ENCODE measurements at regions not wholly inside any gene's neighbourhood (a gene's known extent, or its start where the extent isn't known, plus 50 kb on each side); places are given as distances from the start of the nearest gene placed in this dataset.
"Not testable (repeated sequence)": the region's sequence is repeated elsewhere in the genome, so short reads cannot be mapped to it uniquely, and the experiment has no call there.

DNA sequence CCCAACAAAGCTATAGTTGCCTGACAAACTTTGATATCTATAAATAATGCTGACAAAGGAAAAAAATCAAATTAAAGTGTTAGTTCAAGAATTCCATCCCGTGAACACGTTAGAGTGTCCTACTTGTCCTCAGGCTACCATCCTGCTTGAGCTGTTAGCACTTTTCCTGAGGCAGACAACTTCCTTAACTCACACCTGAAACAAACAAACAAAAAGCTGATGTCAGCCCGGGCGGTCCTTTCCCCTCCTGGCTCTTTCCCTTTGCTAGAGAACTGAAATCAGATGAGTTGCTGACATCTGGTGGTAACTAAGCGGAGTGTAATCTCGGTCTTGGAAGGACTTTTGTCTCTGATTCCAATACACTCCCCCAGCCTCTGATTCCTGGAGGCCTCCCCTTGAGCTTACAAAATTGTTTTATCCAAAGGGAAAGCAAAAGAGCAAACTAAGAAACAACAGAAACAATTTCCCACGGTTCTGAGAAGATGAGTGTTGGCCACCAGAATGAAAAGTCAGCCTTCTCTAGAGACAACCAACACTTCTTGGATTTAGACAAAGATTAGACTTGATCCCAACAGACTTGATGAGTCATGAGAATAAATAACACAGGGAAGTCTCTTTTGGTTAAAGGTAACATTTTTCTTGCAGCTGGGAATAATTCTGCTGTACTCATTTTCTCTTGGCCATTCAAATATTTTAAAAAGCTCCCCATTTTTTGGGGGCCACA lies 135.4 kb downstream of the PROX1 start:
- Mint-ChIP-seq H3K36me3 (ENCODE audit: low read depth) (no peaks in the 10 kb centered on the region), H3K4me3 (no peak overlapping the region), H3K27me3 (ENCODE audit: low read depth) (peaks cover 4% of the 10 kb centered on the region), H3K4me1 (ENCODE audit: low read depth) (peaks cover 3% of the 10 kb centered on the region), H3K27ac (no peak overlapping the region), H3K9me3 (peaks cover 5% of the 10 kb centered on the region)
- DNase-seq (ENCODE audit: low spot score), result no peak

DNA sequence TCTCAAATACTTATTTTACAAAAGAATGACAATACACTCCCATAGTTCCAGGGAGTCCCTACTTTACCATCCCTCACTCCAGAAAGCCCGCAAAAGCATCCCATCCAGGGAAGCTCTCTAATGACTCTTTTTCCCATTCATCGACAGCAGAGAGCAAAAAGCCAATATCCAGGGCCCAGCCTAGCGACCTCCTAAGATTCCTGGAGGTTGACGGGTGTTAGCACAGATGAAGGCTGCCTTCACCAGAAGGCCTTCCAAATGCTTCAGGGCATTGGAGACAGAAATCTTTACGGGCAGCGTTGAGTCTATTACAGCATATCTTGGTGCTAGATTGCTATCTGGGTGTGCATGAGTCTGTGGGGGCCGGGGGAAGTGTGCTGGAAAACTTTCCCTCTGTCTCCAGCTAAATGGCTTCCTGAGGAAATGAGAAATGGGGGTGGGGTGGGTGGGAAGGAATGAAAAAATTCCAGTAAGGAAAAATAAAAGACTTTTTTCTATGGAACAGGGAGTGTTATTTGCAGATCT lies 136.6 kb downstream of the PROX1 start:
- no peak for DNase-seq (ENCODE audit: low spot score)
- H3K4me3 Mint-ChIP-seq, result no peak overlapping the region
- H3K27ac Mint-ChIP-seq, result no peak overlapping the region
- H3K9me3 Mint-ChIP-seq, result no peaks in the 10 kb centered on the region
- no peaks in the 10 kb centered on the region for H3K36me3 Mint-ChIP-seq (ENCODE audit: low read depth)
- H3K4me1 Mint-ChIP-seq (ENCODE audit: low read depth), result peaks cover 3% of the 10 kb centered on the region
- peaks cover 4% of the 10 kb centered on the region for H3K27me3 Mint-ChIP-seq (ENCODE audit: low read depth)

DNA sequence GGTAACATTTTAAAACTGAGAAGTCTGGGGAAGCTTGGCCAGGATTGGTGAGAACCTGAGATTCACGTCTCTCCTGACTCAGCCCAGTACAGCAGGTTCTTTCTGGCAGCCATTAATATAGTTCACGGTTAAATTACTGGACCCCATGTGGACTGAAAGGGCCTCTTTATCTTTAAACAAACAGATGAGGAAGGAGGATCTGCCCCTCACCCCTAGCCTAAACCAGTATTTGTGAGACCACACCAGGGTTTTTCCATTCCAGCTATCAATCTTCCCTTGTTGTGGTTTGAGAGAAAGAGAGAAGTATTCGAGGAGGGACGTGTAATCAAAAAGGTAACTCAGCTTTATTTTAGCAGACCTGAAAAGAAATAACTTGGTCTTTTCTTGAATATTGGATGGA lies 137.1 kb downstream of the PROX1 start:
- DNase-seq (ENCODE audit: low spot score), result no peak
- Mint-ChIP-seq H3K4me3 (no peak overlapping the region), H3K27ac (no peak overlapping the region), H3K4me1 (ENCODE audit: low read depth) (peaks cover 3% of the 10 kb centered on the region), H3K36me3 (ENCODE audit: low read depth) (no peaks in the 10 kb centered on the region), H3K9me3 (no peaks in the 10 kb centered on the region), H3K27me3 (ENCODE audit: low read depth) (peaks cover 4% of the 10 kb centered on the region)

DNA sequence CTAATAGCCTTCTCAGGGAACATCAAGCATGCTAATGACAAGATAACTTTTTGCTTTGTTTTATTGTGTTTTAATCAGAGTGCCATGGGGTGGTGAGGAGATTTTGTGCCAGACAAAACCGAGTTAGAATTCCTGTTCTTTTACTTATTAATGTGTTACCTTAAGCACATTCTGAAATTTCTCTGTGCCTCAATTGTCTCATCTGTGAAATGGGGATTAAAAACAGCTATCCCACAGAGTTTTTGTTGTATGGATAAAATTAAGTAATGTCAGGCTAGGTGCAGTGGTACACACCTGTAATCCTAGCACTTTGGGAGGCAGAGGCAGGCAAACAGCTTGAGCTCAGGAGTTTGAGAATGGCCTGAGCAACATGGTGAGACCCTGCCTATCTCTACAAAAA lies 138.0 kb downstream of the PROX1 start:
- Mint-ChIP-seq H3K4me3 (no peak overlapping the region), H3K27ac (no peak overlapping the region), H3K9me3 (no peaks in the 10 kb centered on the region), H3K4me1 (ENCODE audit: low read depth) (peaks cover 3% of the 10 kb centered on the region), H3K27me3 (ENCODE audit: low read depth) (peaks cover 4% of the 10 kb centered on the region), H3K36me3 (ENCODE audit: low read depth) (no peaks in the 10 kb centered on the region)
- no peak for DNase-seq (ENCODE audit: low spot score)

DNA sequence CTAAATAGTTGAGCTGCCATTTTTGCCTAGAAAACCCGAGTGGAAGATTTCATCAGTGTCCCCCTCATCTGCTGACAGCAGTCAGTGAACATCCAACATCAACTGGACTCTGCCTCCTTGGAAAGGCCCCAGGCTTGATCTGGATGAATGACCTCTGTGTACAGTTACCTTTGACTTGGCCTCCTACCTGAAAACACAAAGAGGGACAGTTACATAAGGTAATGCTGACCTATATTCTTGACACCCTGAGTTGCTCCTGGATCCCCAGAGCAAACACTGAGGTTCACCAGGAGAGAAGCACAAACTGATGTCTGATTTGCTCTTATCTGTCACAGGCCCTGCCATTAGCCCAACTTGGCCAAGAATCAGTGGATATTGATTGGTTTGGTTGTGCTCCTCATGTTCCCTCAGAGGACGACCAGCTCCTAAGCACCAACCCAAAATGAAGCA lies 138.9 kb downstream of the PROX1 start:
- Mint-ChIP-seq H3K9me3 (no peaks in the 10 kb centered on the region), H3K4me1 (ENCODE audit: low read depth) (peaks cover 3% of the 10 kb centered on the region), H3K36me3 (ENCODE audit: low read depth) (no peaks in the 10 kb centered on the region), H3K27me3 (ENCODE audit: low read depth) (peaks cover 4% of the 10 kb centered on the region), H3K27ac (no peak overlapping the region), H3K4me3 (no peak overlapping the region)
- DNase-seq (ENCODE audit: low spot score), result no peak

DNA sequence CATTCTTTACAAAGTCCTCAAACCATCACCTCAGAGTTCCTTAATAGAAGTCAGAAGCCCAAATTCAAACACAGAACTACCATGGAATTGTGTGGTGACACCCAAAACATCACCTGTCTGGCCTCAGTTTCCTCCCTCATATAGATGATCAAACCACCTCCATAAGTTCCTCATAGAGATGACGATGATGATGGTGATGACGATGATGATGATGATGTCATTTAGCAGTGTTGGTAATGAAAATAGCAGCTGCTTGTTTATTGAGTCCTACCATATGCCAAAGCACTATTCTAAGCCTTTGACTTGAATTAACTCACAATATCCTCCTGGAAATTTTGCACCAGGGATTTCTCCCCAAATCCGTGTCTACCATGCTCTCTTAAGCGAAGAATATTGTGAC lies 139.9 kb downstream of the PROX1 start:
- no peak for DNase-seq (ENCODE audit: low spot score)
- no peaks in the 10 kb centered on the region for H3K36me3 Mint-ChIP-seq (ENCODE audit: low read depth)

DNA sequence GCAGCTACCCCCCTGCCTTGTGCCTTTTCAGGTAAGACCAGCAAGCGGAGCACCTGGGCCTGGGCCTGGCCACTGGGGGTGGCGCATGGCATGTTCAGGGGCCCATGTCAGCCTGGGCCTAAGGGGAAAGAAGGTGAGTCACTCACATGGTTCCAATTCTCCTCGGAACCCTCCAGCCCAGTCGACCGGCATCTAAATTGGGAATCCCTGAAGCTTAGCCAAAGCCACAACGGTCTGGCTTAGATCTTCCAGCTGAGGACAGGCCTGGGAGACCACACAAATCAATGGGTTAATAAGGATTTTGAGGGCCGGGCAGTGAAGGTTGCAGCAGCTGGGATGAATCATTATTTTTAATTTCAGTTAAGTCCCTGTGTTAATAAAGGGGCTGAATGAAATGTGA lies 145.1 kb upstream of the SMYD2 start:
- Mint-ChIP-seq H3K4me1 (ENCODE audit: low read depth) (no peaks in the 10 kb centered on the region), H3K4me3 (no peak overlapping the region), H3K9me3 (no peaks in the 10 kb centered on the region), H3K27me3 (ENCODE audit: low read depth) (no peaks in the 10 kb centered on the region), H3K27ac (no peak overlapping the region), H3K36me3 (ENCODE audit: low read depth) (no peaks in the 10 kb centered on the region)
- no peak for DNase-seq (ENCODE audit: low spot score)

More for the DNA sequence above, 139.9 kb downstream of the PROX1 start:
- H3K27ac Mint-ChIP-seq, result no peak overlapping the region
- peaks cover 4% of the 10 kb centered on the region for H3K27me3 Mint-ChIP-seq (ENCODE audit: low read depth)
- no peaks in the 10 kb centered on the region for H3K9me3 Mint-ChIP-seq
- H3K4me3 Mint-ChIP-seq, result no peak overlapping the region
- H3K4me1 Mint-ChIP-seq (ENCODE audit: low read depth), result peaks cover 3% of the 10 kb centered on the region

DNA sequence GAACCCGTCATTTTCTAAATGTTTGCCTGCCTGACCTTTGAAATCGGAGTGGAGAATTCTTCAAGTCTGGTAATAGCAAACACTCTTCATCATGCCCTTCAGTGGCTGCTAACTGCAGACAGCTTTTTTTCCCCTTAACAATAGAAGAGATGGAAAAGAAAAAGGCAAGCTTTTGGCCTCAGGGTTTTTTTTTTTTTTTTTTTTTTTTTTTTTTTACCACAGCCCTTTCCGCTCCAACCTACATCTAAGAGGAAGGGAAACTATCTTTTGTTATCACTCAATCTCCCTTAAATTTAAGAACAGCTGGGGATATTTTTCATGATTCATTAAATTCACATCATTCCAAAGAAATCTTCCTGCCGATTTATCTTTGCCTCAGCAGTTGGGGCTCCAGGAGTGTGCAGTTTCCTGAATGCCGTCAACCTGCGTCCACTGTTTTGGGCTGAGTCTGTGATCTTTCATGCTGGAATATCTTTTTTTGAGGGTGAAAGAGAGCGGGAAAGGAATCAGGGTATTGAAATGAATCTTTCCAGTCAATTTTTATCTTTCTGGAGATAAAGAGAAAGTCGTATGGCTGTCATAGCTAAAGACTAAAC lies 144.5 kb upstream of the SMYD2 start:
- H3K27me3 Mint-ChIP-seq (ENCODE audit: low read depth), result no peaks in the 10 kb centered on the region
- H3K4me3 Mint-ChIP-seq, result no peak overlapping the region

DNA sequence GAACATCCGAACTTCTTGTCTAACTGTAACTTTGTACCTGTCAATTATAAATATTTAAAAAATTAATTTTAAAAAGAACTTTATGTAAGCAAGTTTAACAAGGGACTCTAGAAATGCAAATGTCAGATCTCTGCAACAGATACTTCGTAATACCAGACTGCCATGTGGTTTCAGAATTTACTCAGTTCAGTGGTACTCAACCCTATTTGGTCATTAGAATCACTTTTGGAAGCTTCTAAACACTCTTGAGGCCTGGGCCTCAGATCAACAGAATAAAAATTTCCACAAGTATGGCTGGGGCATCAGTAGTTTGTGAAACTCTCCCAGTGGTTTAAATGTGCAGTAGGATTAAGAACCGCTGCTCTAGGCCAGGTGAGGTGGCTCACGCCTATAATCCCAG lies 139.5 kb upstream of the SMYD2 start:
- no peak for DNase-seq (ENCODE audit: low spot score)
- no peaks in the 10 kb centered on the region for H3K27me3 Mint-ChIP-seq (ENCODE audit: low read depth)
- H3K9me3 Mint-ChIP-seq, result no peaks in the 10 kb centered on the region
- H3K4me3 Mint-ChIP-seq, result no peak overlapping the region
- no peaks in the 10 kb centered on the region for H3K36me3 Mint-ChIP-seq (ENCODE audit: low read depth)
- no peak overlapping the region for H3K27ac Mint-ChIP-seq
- no peaks in the 10 kb centered on the region for H3K4me1 Mint-ChIP-seq (ENCODE audit: low read depth)

More for the DNA sequence above, 144.5 kb upstream of the SMYD2 start:
- DNase-seq (ENCODE audit: low spot score), result no peak
- Mint-ChIP-seq H3K36me3 (ENCODE audit: low read depth) (no peaks in the 10 kb centered on the region), H3K27ac (no peak overlapping the region), H3K9me3 (no peaks in the 10 kb centered on the region), H3K4me1 (ENCODE audit: low read depth) (no peaks in the 10 kb centered on the region)

DNA sequence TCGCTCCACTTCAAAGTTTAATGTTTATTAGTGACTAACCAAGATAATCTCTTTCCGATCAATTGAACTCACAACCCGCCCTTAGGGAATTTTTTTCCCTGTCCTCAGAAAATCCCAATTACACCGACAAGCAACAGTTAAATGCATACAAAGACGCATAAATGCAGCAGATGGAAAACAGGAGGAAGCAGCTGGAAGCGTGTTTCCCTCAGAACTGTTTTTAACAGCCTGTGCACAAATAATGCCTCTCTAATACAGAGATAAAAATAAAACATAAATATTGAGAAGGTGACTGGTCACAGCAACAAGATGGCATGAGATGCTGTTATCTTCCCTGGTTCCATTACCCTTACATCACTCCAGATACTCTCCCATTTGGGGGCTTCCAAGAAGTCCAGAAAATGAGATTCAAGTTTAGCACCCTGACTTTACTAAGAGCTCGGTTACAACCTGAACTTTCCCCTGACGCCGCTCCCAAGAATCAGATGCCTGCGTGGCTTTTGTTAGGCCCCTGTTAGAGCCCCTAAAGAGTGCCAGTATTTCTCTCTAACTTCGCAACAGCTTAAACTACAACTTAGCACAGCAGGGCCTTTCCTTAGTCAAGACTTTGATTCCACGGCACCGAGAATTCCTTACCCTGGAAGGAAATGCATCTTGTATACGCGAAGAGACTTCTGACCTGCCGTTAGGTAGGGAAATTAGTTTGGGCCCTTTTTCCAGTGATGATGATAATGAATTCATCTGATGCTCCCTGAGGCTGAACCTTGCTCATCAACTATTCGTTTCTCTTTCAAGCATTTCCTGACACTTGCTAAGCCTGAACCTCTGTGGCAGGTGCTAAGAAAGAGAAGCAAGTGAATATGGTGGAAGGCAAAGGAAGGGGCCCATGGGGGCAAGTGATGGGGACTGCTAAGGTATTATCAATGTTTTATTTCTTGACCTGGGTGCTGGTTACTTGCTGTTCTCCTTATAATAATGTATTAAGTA lies 137.7 kb upstream of the SMYD2 start:
- Mint-ChIP-seq H3K27ac (no peak overlapping the region), H3K4me1 (ENCODE audit: low read depth) (no peaks in the 10 kb centered on the region), H3K36me3 (ENCODE audit: low read depth) (no peaks in the 10 kb centered on the region), H3K4me3 (no peak overlapping the region), H3K9me3 (no peaks in the 10 kb centered on the region), H3K27me3 (ENCODE audit: low read depth) (no peaks in the 10 kb centered on the region)
- DNase-seq (ENCODE audit: low spot score), result no peak

DNA sequence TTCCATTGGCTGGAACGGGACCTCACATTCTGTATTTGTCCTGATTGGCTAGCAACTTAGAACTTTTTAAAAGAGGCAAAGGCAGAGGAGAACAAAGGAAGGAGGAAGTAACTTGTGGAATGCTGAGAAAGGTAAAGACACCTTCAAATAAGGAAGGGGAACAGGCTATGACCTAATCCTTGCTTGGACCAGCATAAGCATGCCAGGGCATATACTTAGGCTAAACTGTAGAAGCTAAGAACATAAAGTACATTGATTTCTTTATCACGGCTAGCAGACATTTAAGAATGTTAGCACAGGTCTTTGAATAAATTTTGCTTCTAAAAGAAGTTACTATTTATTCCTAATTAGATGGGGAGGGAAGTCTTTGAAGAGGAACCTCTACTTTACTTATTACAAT lies 136.4 kb upstream of the SMYD2 start:
- H3K4me1 Mint-ChIP-seq (ENCODE audit: low read depth); H3K27ac Mint-ChIP-seq; H3K27me3 Mint-ChIP-seq (ENCODE audit: low read depth); DNase-seq (ENCODE audit: low spot score); H3K36me3 Mint-ChIP-seq (ENCODE audit: low read depth); H3K9me3 Mint-ChIP-seq; H3K4me3 Mint-ChIP-seq: not testable (repeated sequence)

DNA sequence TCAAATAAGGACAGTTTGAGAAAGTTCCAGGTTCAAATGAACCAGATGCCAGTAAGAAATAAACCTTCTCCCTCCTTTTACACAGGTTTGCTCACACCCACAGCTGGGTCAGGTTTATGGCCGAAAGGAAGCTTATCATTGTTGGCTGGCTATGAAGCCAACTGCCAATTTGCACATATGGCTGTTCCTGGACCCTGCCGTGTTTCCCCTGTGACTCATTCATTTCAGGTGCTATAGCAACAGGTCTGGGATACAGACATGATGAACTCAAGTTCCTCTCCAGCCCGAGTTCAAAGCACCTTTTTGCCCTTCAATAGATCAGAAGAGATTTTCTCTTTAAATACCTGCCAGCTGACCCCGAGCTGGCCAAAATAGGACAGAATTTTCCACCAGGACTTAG lies 134.4 kb upstream of the SMYD2 start:
- no peak overlapping the region for H3K4me3 Mint-ChIP-seq
- no peaks in the 10 kb centered on the region for H3K36me3 Mint-ChIP-seq (ENCODE audit: low read depth)
- no peak for DNase-seq (ENCODE audit: low spot score)
- no peaks in the 10 kb centered on the region for H3K9me3 Mint-ChIP-seq
- H3K27me3 Mint-ChIP-seq (ENCODE audit: low read depth), result no peaks in the 10 kb centered on the region
- H3K4me1 Mint-ChIP-seq (ENCODE audit: low read depth), result no peaks in the 10 kb centered on the region
- H3K27ac Mint-ChIP-seq, result no peak overlapping the region

DNA sequence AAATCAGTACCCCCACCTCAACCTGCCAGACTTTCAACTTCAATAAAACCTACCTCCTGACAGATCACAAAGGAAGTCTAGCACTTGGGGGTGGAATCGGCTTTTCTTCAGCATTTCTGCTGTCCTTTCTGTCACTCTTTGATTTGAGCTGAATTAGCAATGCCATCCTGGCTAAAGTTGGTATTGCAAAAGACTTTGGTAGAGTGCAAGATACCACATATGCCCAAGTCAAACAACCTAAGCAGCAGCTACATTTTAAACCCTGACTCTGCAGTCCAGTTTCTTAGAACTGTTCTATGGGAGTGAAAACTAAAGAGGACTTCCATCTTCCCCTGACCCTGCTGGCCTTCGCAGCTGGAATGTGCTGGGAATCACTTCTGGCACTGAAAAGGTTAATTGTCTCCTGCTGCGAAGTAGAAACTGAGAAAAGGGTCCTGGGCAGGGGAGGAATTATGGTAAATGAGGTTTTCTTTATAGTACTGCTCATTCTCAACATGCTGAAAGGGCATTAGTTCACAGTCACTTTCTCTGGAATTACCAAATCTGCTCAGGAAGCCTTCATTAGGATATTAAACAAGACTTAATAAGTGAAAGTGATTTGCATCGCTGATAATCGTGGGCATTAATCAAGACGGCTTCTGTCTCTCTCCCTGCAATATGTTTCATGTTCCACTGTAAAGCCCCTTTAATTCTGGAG lies 126.2 kb upstream of the SMYD2 start:
- no peak for DNase-seq (ENCODE audit: low spot score)
- no peaks in the 10 kb centered on the region for H3K4me1 Mint-ChIP-seq (ENCODE audit: low read depth)
- H3K27me3 Mint-ChIP-seq (ENCODE audit: low read depth), result peaks cover 10% of the 10 kb centered on the region
- no peaks in the 10 kb centered on the region for H3K9me3 Mint-ChIP-seq
- H3K36me3 Mint-ChIP-seq (ENCODE audit: low read depth), result no peaks in the 10 kb centered on the region
- no peak overlapping the region for H3K27ac Mint-ChIP-seq
- no peak overlapping the region for H3K4me3 Mint-ChIP-seq

Data from T-helper 2 cell treated with Interferon-gamma antibody and Interleukin-4, amounts not matched to agents 5 μg/mL and 100 μg/mL, for 36 hours (primary cell).